ENCODE measurements at regions not wholly inside any gene's neighbourhood (a gene's known extent, or its start where the extent isn't known, plus 50 kb on each side); places are given as distances from the start of the nearest gene placed in this dataset.

- H3K27ac Mint-ChIP-seq: peak overlapping the region; percentile 30
- no peaks in the 10 kb centered on the region for H3K36me3 Mint-ChIP-seq (ENCODE audit: low read depth)
- peak overlapping the region; percentile 15 for H3K4me3 Mint-ChIP-seq
- H3K27me3 Mint-ChIP-seq: no peaks in the 10 kb centered on the region
- H3K4me1 Mint-ChIP-seq (ENCODE audit: low read depth): peaks cover 54% of the 10 kb centered on the region
- H3K9me3 Mint-ChIP-seq: no peaks in the 10 kb centered on the region
Observed at GRCh38 chr4:14178421-14178820, 550.9 kb upstream of the BOD1L1 start.

DNA sequence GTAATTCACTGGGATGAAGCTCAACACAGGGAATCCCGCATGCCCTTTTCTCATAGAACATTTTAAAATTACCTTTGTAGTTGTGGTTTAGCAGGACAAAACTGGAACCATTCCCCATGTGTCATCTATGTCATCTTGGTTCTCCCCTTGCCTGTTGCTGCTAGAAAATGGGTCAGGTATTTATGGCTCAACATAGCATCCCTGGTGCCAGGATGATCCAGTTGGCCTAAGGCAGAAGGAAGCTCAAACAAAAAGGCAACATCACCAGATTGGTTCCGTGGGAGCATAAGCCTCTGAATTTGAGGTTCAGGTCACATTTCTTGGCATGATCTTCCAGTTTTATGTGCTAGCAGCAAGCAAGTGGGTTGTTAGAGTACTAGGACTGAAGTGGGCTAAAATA lies 552.6 kb upstream of the BOD1L1 start:
- Mint-ChIP-seq H3K36me3 (ENCODE audit: low read depth) (no peaks in the 10 kb centered on the region), H3K27me3 (no peaks in the 10 kb centered on the region), H3K27ac (no peak overlapping the region), H3K9me3 (no peaks in the 10 kb centered on the region), H3K4me3 (no peak overlapping the region), H3K4me1 (ENCODE audit: low read depth) (peaks cover 54% of the 10 kb centered on the region)

- Mint-ChIP-seq H3K27ac (no peak overlapping the region), H3K27me3 (no peaks in the 10 kb centered on the region), H3K36me3 (ENCODE audit: low read depth) (no peaks in the 10 kb centered on the region), H3K4me1 (ENCODE audit: low read depth) (peaks cover 49% of the 10 kb centered on the region), H3K4me3 (no peak overlapping the region), H3K9me3 (no peaks in the 10 kb centered on the region)
Observed at GRCh38 chr4:14180983-14181601, 553.6 kb upstream of the BOD1L1 start.

DNA sequence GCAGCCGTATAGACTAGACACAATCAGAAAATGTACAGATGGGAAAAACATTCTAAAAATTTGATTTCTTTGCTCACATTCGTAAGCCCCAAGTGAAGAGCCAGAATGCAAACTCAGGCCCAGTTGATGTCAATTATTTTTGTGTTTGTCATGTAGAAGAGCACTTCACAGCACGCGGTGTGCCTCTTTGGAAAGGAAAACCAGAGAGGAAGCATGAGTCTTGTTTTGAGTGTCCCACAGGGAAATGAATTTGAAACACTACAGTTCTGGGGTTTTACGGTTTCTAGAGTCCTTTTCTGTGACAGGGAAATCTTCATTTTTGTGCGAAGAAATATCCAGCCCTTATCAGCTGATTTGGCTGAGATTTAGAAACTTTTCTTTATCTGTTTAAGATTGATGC lies 554.6 kb upstream of the BOD1L1 start:
- H3K4me1 Mint-ChIP-seq (ENCODE audit: low read depth): peaks cover 38% of the 10 kb centered on the region
- no peak overlapping the region for H3K27ac Mint-ChIP-seq
- H3K36me3 Mint-ChIP-seq (ENCODE audit: low read depth): no peaks in the 10 kb centered on the region
- no peak overlapping the region for H3K4me3 Mint-ChIP-seq
- no peaks in the 10 kb centered on the region for H3K9me3 Mint-ChIP-seq
- no peaks in the 10 kb centered on the region for H3K27me3 Mint-ChIP-seq

- H3K4me3 Mint-ChIP-seq: no peak overlapping the region
- H3K27ac Mint-ChIP-seq: no peak overlapping the region
- no peaks in the 10 kb centered on the region for H3K9me3 Mint-ChIP-seq
- peaks cover 20% of the 10 kb centered on the region for H3K4me1 Mint-ChIP-seq (ENCODE audit: low read depth)
- no peaks in the 10 kb centered on the region for H3K27me3 Mint-ChIP-seq
- no peaks in the 10 kb centered on the region for H3K36me3 Mint-ChIP-seq (ENCODE audit: low read depth)
Observed at GRCh38 chr4:14184265-14184664, 556.7 kb upstream of the BOD1L1 start.

- no peaks in the 10 kb centered on the region for H3K27me3 Mint-ChIP-seq
Observed at GRCh38 chr4:14184767-14185166, 557.2 kb upstream of the BOD1L1 start.

GRCh38 chr4:14188214-14188613 lies 560.7 kb upstream of the BOD1L1 start:
- H3K36me3 Mint-ChIP-seq (ENCODE audit: low read depth): no peaks in the 10 kb centered on the region
- H3K27ac Mint-ChIP-seq: no peak overlapping the region

More at GRCh38 chr4:14184767-14185166, 557.2 kb upstream of the BOD1L1 start:
- peaks cover 16% of the 10 kb centered on the region for H3K4me1 Mint-ChIP-seq (ENCODE audit: low read depth)
- H3K4me3 Mint-ChIP-seq: no peak overlapping the region
- H3K9me3 Mint-ChIP-seq: no peaks in the 10 kb centered on the region
- H3K27ac Mint-ChIP-seq: no peak overlapping the region
- no peaks in the 10 kb centered on the region for H3K36me3 Mint-ChIP-seq (ENCODE audit: low read depth)

GRCh38 chr4:14193601-14194000 lies 566.1 kb upstream of the BOD1L1 start:
- H3K27ac Mint-ChIP-seq: no peak overlapping the region
- H3K4me1 Mint-ChIP-seq (ENCODE audit: low read depth): no peaks in the 10 kb centered on the region
- H3K36me3 Mint-ChIP-seq (ENCODE audit: low read depth): no peaks in the 10 kb centered on the region
- H3K9me3 Mint-ChIP-seq: no peaks in the 10 kb centered on the region
- H3K4me3 Mint-ChIP-seq: no peak overlapping the region
- H3K27me3 Mint-ChIP-seq: no peaks in the 10 kb centered on the region

More at GRCh38 chr4:14188214-14188613, 560.7 kb upstream of the BOD1L1 start:
- H3K4me3 Mint-ChIP-seq: no peak overlapping the region
- H3K4me1 Mint-ChIP-seq (ENCODE audit: low read depth): peaks cover 3% of the 10 kb centered on the region
- no peaks in the 10 kb centered on the region for H3K27me3 Mint-ChIP-seq
- no peaks in the 10 kb centered on the region for H3K9me3 Mint-ChIP-seq

DNA sequence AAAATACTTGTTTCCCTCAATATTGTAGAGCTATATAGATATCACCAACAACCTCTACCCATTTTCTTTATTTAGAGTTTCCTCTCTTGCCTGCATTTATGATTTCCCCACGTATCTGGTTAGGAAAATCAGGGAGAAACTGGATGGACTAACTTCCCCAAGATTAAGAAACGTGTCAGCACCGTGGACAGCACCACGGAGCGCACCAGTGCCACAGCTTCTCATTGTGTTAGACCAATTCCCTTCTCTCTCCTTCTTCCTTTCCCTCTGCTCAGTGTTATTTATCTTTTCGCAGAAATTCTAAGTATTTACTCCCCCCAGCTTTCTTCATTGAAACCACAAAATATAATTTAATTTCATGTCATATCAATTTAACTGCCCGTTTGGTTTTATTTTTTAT lies 568.6 kb upstream of the BOD1L1 start:
- no peaks in the 10 kb centered on the region for H3K27me3 Mint-ChIP-seq
- H3K4me1 Mint-ChIP-seq (ENCODE audit: low read depth): no peaks in the 10 kb centered on the region
- no peaks in the 10 kb centered on the region for H3K36me3 Mint-ChIP-seq (ENCODE audit: low read depth)
- no peak overlapping the region for H3K27ac Mint-ChIP-seq
- H3K4me3 Mint-ChIP-seq: no peak overlapping the region
- H3K9me3 Mint-ChIP-seq: no peaks in the 10 kb centered on the region

GRCh38 chr4:14215116-14215770 lies 587.7 kb upstream of the BOD1L1 start:
- no peak overlapping the region for H3K4me3 Mint-ChIP-seq

GRCh38 chr4:14217401-14217800 lies 589.9 kb upstream of the BOD1L1 start:
- Mint-ChIP-seq H3K27ac (no peak overlapping the region), H3K4me1 (ENCODE audit: low read depth) (no peaks in the 10 kb centered on the region), H3K4me3 (no peak overlapping the region), H3K27me3 (no peaks in the 10 kb centered on the region), H3K36me3 (ENCODE audit: low read depth) (no peaks in the 10 kb centered on the region), H3K9me3 (peaks cover 10% of the 10 kb centered on the region)

More at GRCh38 chr4:14215116-14215770, 587.7 kb upstream of the BOD1L1 start:
- Mint-ChIP-seq H3K36me3 (ENCODE audit: low read depth) (no peaks in the 10 kb centered on the region), H3K9me3 (peaks cover 9% of the 10 kb centered on the region), H3K4me1 (ENCODE audit: low read depth) (no peaks in the 10 kb centered on the region), H3K27ac (no peak overlapping the region), H3K27me3 (no peaks in the 10 kb centered on the region)

DNA sequence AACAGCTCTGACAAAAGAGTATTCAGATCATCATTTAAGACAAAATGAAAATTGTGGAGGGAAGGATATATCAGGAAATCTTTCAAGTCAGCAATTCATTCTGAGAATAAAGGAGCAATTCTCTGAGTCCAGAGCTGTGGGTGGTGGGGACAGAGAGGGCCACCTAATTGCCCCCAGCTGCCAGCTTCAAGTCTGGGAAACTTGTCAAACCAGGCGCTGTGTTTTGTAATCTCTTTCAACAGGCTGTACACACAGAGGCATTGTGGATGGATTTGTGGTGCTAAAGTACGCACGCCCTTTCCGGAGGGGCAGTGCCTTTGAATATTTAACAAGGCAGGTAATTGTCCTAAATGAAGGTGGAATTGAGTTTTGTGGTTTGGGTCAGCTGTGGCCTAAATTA lies 591.1 kb upstream of the BOD1L1 start:
- H3K4me3 Mint-ChIP-seq: no peak overlapping the region
- H3K9me3 Mint-ChIP-seq: peaks cover 4% of the 10 kb centered on the region
- H3K4me1 Mint-ChIP-seq (ENCODE audit: low read depth): no peaks in the 10 kb centered on the region
- no peaks in the 10 kb centered on the region for H3K27me3 Mint-ChIP-seq
- no peak overlapping the region for H3K27ac Mint-ChIP-seq
- no peaks in the 10 kb centered on the region for H3K36me3 Mint-ChIP-seq (ENCODE audit: low read depth)

- H3K4me3 Mint-ChIP-seq: no peak overlapping the region
- no peaks in the 10 kb centered on the region for H3K4me1 Mint-ChIP-seq (ENCODE audit: low read depth)
- H3K9me3 Mint-ChIP-seq: peaks cover 4% of the 10 kb centered on the region
- H3K27ac Mint-ChIP-seq: no peak overlapping the region
- no peaks in the 10 kb centered on the region for H3K27me3 Mint-ChIP-seq
- H3K36me3 Mint-ChIP-seq (ENCODE audit: low read depth): no peaks in the 10 kb centered on the region
Observed at GRCh38 chr4:14221176-14221575, 593.7 kb upstream of the BOD1L1 start.

GRCh38 chr4:14222377-14223029 lies 595.0 kb upstream of the BOD1L1 start:
- no peak overlapping the region for H3K4me3 Mint-ChIP-seq
- no peaks in the 10 kb centered on the region for H3K36me3 Mint-ChIP-seq (ENCODE audit: low read depth)
- H3K9me3 Mint-ChIP-seq: peaks cover 4% of the 10 kb centered on the region
- H3K4me1 Mint-ChIP-seq (ENCODE audit: low read depth): no peaks in the 10 kb centered on the region
- no peaks in the 10 kb centered on the region for H3K27me3 Mint-ChIP-seq
- no peak overlapping the region for H3K27ac Mint-ChIP-seq

GRCh38 chr4:14223461-14223860 lies 595.9 kb upstream of the BOD1L1 start:
- Mint-ChIP-seq H3K9me3 (peaks cover 4% of the 10 kb centered on the region), H3K27ac (no peak overlapping the region), H3K36me3 (ENCODE audit: low read depth) (no peaks in the 10 kb centered on the region), H3K4me1 (ENCODE audit: low read depth) (no peaks in the 10 kb centered on the region), H3K27me3 (no peaks in the 10 kb centered on the region), H3K4me3 (no peak overlapping the region)

Measured in stimulated activated naive CD8-positive, alpha-beta T cell treated with anti-CD3 and anti-CD28 coated beads, Interleukin-15, Interleukin-2, amounts not matched to agents 100 ng/mL and 50 ng/mL, for 24 hours (primary cell).